HEK293 (cell line): ENCODE measurements at regions not wholly inside any gene's neighbourhood (a gene's known extent, or its start where the extent isn't known, plus 50 kb on each side); places are given as distances from the start of the nearest gene placed in this dataset.

ENCODE experiments used
- CTCF ChIA-PET: fragments of 350-600 bp; formaldehyde crosslinking; extraction: SDS; loops from one replicate; lab custom pipeline; 2021; ENCODE audit warnings: antibody characterized with exemption; lab: Yijun Ruan, JAX
- POLR2A ChIA-PET: fragments of 300-600 bp; formaldehyde crosslinking; extraction: SDS; loops from one replicate; lab custom pipeline; 2020; ENCODE audit warnings: antibody characterized with exemption, inconsistent platforms; lab: Yijun Ruan, JAX
- H3K27ac ChIP-seq: fragments of 200-500 bp; sonication (Bioruptor generic); 2 replicates; pipeline ENCODE4 v1.5.1; 2014; ENCODE audit warnings: low read depth, low read length, control low read depth, inconsistent platforms; ENCODE audit errors: extremely low read depth
- H3K36me3 ChIP-seq, 2 experiments: fragments of 200-500 bp in 1 of 2; sonication (Bioruptor generic) in 1 of 2; 1 replicate in 1 of 2; 2 replicates in 1 of 2; pipeline ENCODE4 v1.5.1; 2014 to 2017; ENCODE audit warnings: inconsistent platforms in 2 of 2, low read length in 2 of 2; ENCODE audit not compliant: control insufficient read depth in 2 of 2, insufficient read depth in 1 of 2
- H3K4me1 ChIP-seq: fragments of 200-500 bp; sonication (Bioruptor generic); 2 replicates; pipeline ENCODE4 v1.5.1; 2014; ENCODE audit warnings: mild to moderate bottlenecking, low read length, inconsistent platforms; ENCODE audit not compliant: control insufficient read depth, insufficient read depth
- H3K4me3 ChIP-seq: 2 replicates; pipeline ENCODE4 v1.5.1; 2011; ENCODE audit warnings: low read depth, mild to moderate bottlenecking, control low read depth, low read length, moderate library complexity
- H3K9me3 ChIP-seq: fragments of 200-500 bp; sonication (Bioruptor generic); 2 replicates; pipeline ENCODE4 v1.5.1; 2014; ENCODE audit warnings: low read depth, low read length, inconsistent platforms; ENCODE audit not compliant: control insufficient read depth, insufficient read depth
- BCL11A ChIP-seq: fragments of 450-650 bp; formaldehyde crosslinking; IDR thresholded peaks from 2 replicates; pipeline ENCODE4 v1.5.1; 2016; ENCODE audit warnings: low read depth, missing biosample characterization, missing genetic modification characterization
- GLI2 ChIP-seq: fragments of 450-650 bp; formaldehyde crosslinking; IDR thresholded peaks from 2 replicates; pipeline ENCODE4; 2017; ENCODE audit warnings: missing biosample characterization, missing genetic modification characterization, low read depth, borderline replicate concordance
- OVOL3 ChIP-seq: fragments of 450-650 bp; formaldehyde crosslinking; IDR thresholded peaks from 2 replicates; pipeline ENCODE4 v1.5.1; 2016; ENCODE audit warnings: missing biosample characterization, missing genetic modification characterization
- PRDM1 ChIP-seq: fragments of 450-650 bp; formaldehyde crosslinking; IDR thresholded peaks from 2 replicates; pipeline ENCODE4; 2016; ENCODE audit warnings: missing biosample characterization, missing genetic modification characterization
- PRDM6 ChIP-seq: fragments of 450-650 bp; formaldehyde crosslinking; IDR thresholded peaks from 2 replicates; pipeline ENCODE4 v1.5.1; 2017; ENCODE audit warnings: missing biosample characterization, missing genetic modification characterization
- SCRT2 ChIP-seq: fragments of 450-650 bp; formaldehyde crosslinking; IDR thresholded peaks from 2 replicates; pipeline ENCODE4 v1.5.1; 2016; ENCODE audit warnings: missing biosample characterization, missing genetic modification characterization
- ZBTB17 ChIP-seq: fragments of 450-650 bp; formaldehyde crosslinking; IDR thresholded peaks from 2 replicates; pipeline ENCODE4 v1.5.1; 2016; ENCODE audit warnings: missing biosample characterization, missing genetic modification characterization
- ZFP69B ChIP-seq: fragments of 450-650 bp; formaldehyde crosslinking; IDR thresholded peaks from 2 replicates; pipeline ENCODE4 v1.5.1; 2016; ENCODE audit warnings: missing biosample characterization, missing genetic modification characterization
- ZNF175 ChIP-seq: fragments of 450-650 bp; formaldehyde crosslinking; IDR thresholded peaks from 2 replicates; pipeline ENCODE4 v1.5.1; 2016; ENCODE audit warnings: missing biosample characterization, missing genetic modification characterization
- ZNF19 ChIP-seq: fragments of 450-650 bp; formaldehyde crosslinking; IDR thresholded peaks from 2 replicates; pipeline ENCODE4; 2016; ENCODE audit warnings: missing biosample characterization, missing genetic modification characterization, low read depth
- ZNF202 ChIP-seq: fragments of 450-650 bp; formaldehyde crosslinking; IDR thresholded peaks from 2 replicates; pipeline ENCODE4 v1.5.1; 2016; ENCODE audit warnings: missing biosample characterization, missing genetic modification characterization, borderline replicate concordance
- ZNF311 ChIP-seq: fragments of 450-650 bp; formaldehyde crosslinking; IDR thresholded peaks from 2 replicates; pipeline ENCODE4 v1.5.1; 2017; ENCODE audit warnings: missing biosample characterization, missing genetic modification characterization, borderline replicate concordance
- ZNF37A ChIP-seq: fragments of 450-650 bp; IDR thresholded peaks from 2 replicates; pipeline ENCODE4 v1.5.1; 2018; ENCODE audit warnings: missing biosample characterization, missing genetic modification characterization
- ZNF423 ChIP-seq: fragments of 450-650 bp; formaldehyde crosslinking; IDR thresholded peaks from 2 replicates; pipeline ENCODE4 v1.5.1; 2016; ENCODE audit warnings: missing biosample characterization, missing genetic modification characterization
- ZNF449 ChIP-seq: fragments of 450-650 bp; formaldehyde crosslinking; IDR thresholded peaks from 2 replicates; pipeline ENCODE4 v1.5.1; 2017; ENCODE audit warnings: missing biosample characterization, mild to moderate bottlenecking, missing genetic modification characterization, moderate library complexity
- ZNF549 ChIP-seq: fragments of 450-650 bp; IDR thresholded peaks from 2 replicates; pipeline ENCODE4 v1.5.1; 2018; ENCODE audit warnings: missing biosample characterization, missing genetic modification characterization, mild to moderate bottlenecking, inconsistent platforms, moderate library complexity
- ZNF621 ChIP-seq: fragments of 450-650 bp; formaldehyde crosslinking; IDR thresholded peaks from 2 replicates; pipeline ENCODE4 v1.5.1; 2017; ENCODE audit warnings: missing biosample characterization, missing genetic modification characterization
- ZNF791 ChIP-seq: fragments of 450-650 bp; formaldehyde crosslinking; IDR thresholded peaks from 2 replicates; pipeline ENCODE4 v1.5.1; 2016; ENCODE audit warnings: missing biosample characterization, missing genetic modification characterization
- TF ChIP-seq, protein P1 (sequence below): fragments of 450-650 bp; formaldehyde crosslinking; IDR thresholded peaks from 2 replicates; pipeline ENCODE4 v1.5.1; 2016; ENCODE audit warnings: missing biosample characterization, missing genetic modification characterization
- TF ChIP-seq, protein P2 (sequence below): fragments of 450-650 bp; formaldehyde crosslinking; IDR thresholded peaks from 2 replicates; pipeline ENCODE4 v1.5.1; 2016; ENCODE audit warnings: missing biosample characterization, missing genetic modification characterization, low read depth
- TF ChIP-seq, protein P3 (sequence below): fragments of 450-650 bp; formaldehyde crosslinking; IDR thresholded peaks from 2 replicates; pipeline ENCODE4 v1.5.1; 2017; ENCODE audit warnings: missing biosample characterization, missing genetic modification characterization
- TF ChIP-seq, protein P4 (sequence below): fragments of 450-650 bp; formaldehyde crosslinking; IDR thresholded peaks from 2 replicates; pipeline ENCODE4 v1.5.1; 2016; ENCODE audit warnings: missing biosample characterization, missing genetic modification characterization

- no peak overlapping the region for H3K4me3 ChIP-seq
- no peak overlapping the region for H3K27ac ChIP-seq
- TF ChIP-seq OVOL3: no peak
- no peak for TF ChIP-seq ZNF202 (tag by site-specific recombination)
- TF ChIP-seq, all 188 proteins: peak for 0
- ChIA-PET POLR2A (no interaction called here), CTCF (interaction anchor here (0.8 kb wide), 1 partner anchor 19 kb away, joined by 3 read pairs; no protein-coding TSS in a partner anchor)
- no peaks in the 10 kb centered on the region for H3K9me3 ChIP-seq
- H3K36me3 ChIP-seq: no peaks in the 10 kb centered on the region
- no peaks in the 10 kb centered on the region; the same call in 1 of the 2 replicates for H3K4me1 ChIP-seq
These were observed 149.1 kb downstream of the FBXO8 start for GRCh38 chr4:174134361-174134760.

GRCh38 chr4:174133551-174133950 is 149.9 kb downstream of the FBXO8 start:
- H3K4me3 ChIP-seq: no peak overlapping the region
- ChIA-PET POLR2A (no interaction called here), CTCF (interaction anchor here (0.6 to 0.7 kb wide), 2 partner anchors 13 to 713 kb away, joined by 3 to 5 read pairs; no protein-coding TSS in a partner anchor)
- H3K27ac ChIP-seq: no peak overlapping the region
- no peaks in the 10 kb centered on the region; the same call in 1 of the 2 replicates for H3K4me1 ChIP-seq
- H3K9me3 ChIP-seq: no peaks in the 10 kb centered on the region
- H3K36me3 ChIP-seq: no peaks in the 10 kb centered on the region
- TF ChIP-seq ZBTB17 (tag by site-specific recombination) (no peak), ZNF37A (tag by site-specific recombination) (no peak), ZNF449 (tag by site-specific recombination) (no peak), ZFP69B (no peak), ZNF549 (tag by site-specific recombination) (no peak), ZNF791 (tag by site-specific recombination) (no peak), ZNF311 (tag by site-specific recombination) (no peak), PRDM1 (tag by site-specific recombination) (no peak), GLI2 (tag by site-specific recombination) (no peak), ZNF19 (no peak), ZNF621 (no peak), SCRT2 (tag by site-specific recombination) (no peak), ZNF175 (tag by site-specific recombination) (no peak), OVOL3 (0 out of 2 replicates have a peak, but pooled peaks have one; percentile 40), ZNF423 (tag by site-specific recombination) (no peak), BCL11A (no peak), PRDM6 (tag by site-specific recombination) (peak; percentile 92)
- TF ChIP-seq, protein P1, sequence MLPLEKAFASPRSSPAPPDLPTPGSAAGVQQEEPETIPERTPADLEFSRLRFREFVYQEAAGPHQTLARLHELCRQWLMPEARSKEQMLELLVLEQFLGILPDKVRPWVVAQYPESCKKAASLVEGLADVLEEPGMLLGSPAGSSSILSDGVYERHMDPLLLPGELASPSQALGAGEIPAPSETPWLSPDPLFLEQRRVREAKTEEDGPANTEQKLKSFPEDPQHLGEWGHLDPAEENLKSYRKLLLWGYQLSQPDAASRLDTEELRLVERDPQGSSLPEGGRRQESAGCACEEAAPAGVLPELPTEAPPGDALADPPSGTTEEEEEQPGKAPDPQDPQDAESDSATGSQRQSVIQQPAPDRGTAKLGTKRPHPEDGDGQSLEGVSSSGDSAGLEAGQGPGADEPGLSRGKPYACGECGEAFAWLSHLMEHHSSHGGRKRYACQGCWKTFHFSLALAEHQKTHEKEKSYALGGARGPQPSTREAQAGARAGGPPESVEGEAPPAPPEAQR (tag by site-specific recombination): no peak
- TF ChIP-seq, protein P2, sequence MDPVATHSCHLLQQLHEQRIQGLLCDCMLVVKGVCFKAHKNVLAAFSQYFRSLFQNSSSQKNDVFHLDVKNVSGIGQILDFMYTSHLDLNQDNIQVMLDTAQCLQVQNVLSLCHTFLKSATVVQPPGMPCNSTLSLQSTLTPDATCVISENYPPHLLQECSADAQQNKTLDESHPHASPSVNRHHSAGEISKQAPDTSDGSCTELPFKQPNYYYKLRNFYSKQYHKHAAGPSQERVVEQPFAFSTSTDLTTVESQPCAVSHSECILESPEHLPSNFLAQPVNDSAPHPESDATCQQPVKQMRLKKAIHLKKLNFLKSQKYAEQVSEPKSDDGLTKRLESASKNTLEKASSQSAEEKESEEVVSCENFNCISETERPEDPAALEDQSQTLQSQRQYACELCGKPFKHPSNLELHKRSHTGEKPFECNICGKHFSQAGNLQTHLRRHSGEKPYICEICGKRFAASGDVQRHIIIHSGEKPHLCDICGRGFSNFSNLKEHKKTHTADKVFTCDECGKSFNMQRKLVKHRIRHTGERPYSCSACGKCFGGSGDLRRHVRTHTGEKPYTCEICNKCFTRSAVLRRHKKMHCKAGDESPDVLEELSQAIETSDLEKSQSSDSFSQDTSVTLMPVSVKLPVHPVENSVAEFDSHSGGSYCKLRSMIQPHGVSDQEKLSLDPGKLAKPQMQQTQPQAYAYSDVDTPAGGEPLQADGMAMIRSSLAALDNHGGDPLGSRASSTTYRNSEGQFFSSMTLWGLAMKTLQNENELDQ (tag by site-specific recombination): no peak
- TF ChIP-seq, protein P3, sequence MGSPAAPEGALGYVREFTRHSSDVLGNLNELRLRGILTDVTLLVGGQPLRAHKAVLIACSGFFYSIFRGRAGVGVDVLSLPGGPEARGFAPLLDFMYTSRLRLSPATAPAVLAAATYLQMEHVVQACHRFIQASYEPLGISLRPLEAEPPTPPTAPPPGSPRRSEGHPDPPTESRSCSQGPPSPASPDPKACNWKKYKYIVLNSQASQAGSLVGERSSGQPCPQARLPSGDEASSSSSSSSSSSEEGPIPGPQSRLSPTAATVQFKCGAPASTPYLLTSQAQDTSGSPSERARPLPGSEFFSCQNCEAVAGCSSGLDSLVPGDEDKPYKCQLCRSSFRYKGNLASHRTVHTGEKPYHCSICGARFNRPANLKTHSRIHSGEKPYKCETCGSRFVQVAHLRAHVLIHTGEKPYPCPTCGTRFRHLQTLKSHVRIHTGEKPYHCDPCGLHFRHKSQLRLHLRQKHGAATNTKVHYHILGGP: 0 out of 2 replicates have a peak, but pooled peaks have one; percentile 34
- TF ChIP-seq, protein P4, sequence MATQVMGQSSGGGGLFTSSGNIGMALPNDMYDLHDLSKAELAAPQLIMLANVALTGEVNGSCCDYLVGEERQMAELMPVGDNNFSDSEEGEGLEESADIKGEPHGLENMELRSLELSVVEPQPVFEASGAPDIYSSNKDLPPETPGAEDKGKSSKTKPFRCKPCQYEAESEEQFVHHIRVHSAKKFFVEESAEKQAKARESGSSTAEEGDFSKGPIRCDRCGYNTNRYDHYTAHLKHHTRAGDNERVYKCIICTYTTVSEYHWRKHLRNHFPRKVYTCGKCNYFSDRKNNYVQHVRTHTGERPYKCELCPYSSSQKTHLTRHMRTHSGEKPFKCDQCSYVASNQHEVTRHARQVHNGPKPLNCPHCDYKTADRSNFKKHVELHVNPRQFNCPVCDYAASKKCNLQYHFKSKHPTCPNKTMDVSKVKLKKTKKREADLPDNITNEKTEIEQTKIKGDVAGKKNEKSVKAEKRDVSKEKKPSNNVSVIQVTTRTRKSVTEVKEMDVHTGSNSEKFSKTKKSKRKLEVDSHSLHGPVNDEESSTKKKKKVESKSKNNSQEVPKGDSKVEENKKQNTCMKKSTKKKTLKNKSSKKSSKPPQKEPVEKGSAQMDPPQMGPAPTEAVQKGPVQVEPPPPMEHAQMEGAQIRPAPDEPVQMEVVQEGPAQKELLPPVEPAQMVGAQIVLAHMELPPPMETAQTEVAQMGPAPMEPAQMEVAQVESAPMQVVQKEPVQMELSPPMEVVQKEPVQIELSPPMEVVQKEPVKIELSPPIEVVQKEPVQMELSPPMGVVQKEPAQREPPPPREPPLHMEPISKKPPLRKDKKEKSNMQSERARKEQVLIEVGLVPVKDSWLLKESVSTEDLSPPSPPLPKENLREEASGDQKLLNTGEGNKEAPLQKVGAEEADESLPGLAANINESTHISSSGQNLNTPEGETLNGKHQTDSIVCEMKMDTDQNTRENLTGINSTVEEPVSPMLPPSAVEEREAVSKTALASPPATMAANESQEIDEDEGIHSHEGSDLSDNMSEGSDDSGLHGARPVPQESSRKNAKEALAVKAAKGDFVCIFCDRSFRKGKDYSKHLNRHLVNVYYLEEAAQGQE: no peak
